ENCODE measurements at regions not wholly inside any gene's neighbourhood (a gene's known extent, or its start where the extent isn't known, plus 50 kb on each side); places are given as distances from the start of the nearest gene placed in this dataset.
"Not testable (repeated sequence)": the region's sequence is repeated elsewhere in the genome, so short reads cannot be mapped to it uniquely, and the experiment has no call there.

DNA sequence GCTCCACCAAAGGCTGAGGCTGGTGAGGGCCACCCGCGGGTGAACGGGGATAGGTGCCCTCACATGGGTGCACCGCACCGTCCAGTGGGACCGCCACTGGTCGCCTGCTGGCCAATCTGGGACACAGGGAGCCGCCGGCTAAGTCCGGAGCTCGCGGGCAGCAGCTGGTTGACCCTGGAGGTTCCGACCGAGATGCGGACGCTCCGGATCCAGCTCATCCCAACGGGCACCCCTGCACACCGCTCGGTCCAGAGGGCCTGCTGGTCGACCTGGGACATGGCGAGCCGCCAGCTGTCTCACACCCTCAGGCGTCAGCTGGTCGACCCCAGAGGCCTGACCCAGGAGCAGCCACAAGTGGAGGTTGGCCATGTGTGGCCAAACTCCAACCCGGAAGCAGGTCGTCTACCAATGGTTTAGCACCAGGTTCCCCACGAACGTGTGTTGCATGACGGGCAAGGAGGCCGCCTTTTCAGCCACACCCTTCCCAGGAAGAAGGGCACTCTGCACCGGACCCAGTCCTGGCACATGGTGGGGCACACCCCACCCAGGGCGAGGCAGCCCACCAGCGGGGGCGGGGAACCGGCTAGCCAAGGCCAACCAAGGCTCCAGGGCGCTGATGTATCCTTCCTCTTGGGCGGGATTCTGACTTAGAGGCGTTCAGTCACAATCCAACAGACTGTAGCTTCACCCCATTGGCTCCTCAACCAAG is 746.0 kb upstream of the DEFB115 start:
- TF ChIP-seq, protein P1, sequence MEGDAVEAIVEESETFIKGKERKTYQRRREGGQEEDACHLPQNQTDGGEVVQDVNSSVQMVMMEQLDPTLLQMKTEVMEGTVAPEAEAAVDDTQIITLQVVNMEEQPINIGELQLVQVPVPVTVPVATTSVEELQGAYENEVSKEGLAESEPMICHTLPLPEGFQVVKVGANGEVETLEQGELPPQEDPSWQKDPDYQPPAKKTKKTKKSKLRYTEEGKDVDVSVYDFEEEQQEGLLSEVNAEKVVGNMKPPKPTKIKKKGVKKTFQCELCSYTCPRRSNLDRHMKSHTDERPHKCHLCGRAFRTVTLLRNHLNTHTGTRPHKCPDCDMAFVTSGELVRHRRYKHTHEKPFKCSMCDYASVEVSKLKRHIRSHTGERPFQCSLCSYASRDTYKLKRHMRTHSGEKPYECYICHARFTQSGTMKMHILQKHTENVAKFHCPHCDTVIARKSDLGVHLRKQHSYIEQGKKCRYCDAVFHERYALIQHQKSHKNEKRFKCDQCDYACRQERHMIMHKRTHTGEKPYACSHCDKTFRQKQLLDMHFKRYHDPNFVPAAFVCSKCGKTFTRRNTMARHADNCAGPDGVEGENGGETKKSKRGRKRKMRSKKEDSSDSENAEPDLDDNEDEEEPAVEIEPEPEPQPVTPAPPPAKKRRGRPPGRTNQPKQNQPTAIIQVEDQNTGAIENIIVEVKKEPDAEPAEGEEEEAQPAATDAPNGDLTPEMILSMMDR (IDR thresholded peaks at IDR 0.05; ENCODE audit: borderline replicate concordance, control extremely low read depth, extremely low read depth, insufficient read depth, missing control alignments) = no peak
- in situ Hi-C loops (cut with MboI; ENCODE audit: low sequenced_read_pairs, unreplicated experiment) = no loop called here
- DNase-seq (ENCODE audit: low spot score) = no peak

DNA sequence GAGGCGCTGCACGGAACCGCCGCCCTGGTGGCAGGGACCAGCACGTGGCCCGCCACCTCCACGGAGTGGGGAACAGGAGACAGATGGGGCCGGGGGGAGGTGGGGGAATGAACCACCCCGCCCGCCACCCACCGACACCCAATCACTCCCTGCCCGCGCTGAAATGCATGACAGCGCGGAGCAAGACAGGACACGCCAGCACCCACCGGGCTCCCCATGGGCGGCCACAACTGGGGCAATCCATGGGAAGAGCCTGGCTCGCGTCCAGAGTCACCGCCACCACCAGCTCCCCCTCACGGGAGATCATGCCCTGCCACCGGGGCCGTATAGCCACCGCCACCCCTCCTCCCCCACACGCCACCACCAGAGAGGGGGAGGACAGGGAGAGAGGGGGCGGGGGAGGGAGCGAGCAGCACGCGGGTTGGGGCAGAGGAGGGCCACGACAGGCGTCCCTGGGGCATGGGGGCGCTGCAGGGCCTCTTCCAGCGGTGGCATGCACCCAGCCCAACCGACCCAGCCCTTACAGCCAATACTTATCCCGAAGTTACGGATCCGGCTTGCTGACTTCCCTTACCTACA is 744.3 kb upstream of the DEFB115 start:
- TF ChIP-seq, protein P1 (IDR thresholded peaks at IDR 0.05; ENCODE audit: borderline replicate concordance, control extremely low read depth, extremely low read depth, insufficient read depth, missing control alignments) = no peak
- no peak for DNase-seq (ENCODE audit: low spot score)
- in situ Hi-C loops (cut with MboI; ENCODE audit: low sequenced_read_pairs, unreplicated experiment) = no loop called here

GRCh38 chr20:30515915-30516314 is 741.5 kb upstream of the DEFB115 start:
- in situ Hi-C loops (cut with MboI; ENCODE audit: low sequenced_read_pairs, unreplicated experiment); DNase-seq (ENCODE audit: low spot score): not testable (repeated sequence)

- DNase-seq (ENCODE audit: low spot score); in situ Hi-C loops (cut with MboI; ENCODE audit: low sequenced_read_pairs, unreplicated experiment): not testable (repeated sequence)
Measured at GRCh38 chr20:30518906-30519305, 738.6 kb upstream of the DEFB115 start.

- in situ Hi-C loops (cut with MboI; ENCODE audit: low sequenced_read_pairs, unreplicated experiment); DNase-seq (ENCODE audit: low spot score): not testable (repeated sequence)
Measured at GRCh38 chr20:30521686-30522415, 735.6 kb upstream of the DEFB115 start.

- in situ Hi-C loops (cut with MboI; ENCODE audit: low sequenced_read_pairs, unreplicated experiment); DNase-seq (ENCODE audit: low spot score): not testable (repeated sequence)
Measured at GRCh38 chr20:30524155-30524554, 733.3 kb upstream of the DEFB115 start.

DNA sequence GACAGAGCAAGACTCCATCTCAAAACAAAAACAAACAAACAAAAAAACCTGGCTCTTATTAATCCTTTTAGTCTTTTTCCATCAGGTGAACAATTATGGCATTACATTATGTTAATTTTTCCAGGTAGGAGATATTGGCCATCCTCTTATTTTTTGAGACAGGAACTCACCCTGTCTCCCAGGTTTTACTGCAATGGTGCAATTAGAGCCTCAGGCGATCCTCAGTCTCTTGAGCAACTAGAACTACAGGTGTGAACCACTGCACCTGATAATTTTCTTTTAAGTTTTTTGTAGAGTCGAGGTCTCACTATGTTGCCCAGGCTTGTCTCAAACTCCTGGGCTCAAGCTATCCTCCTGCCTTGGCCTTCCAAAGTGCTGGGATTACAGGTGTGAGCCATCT is 732.7 kb upstream of the DEFB115 start:
- DNase-seq (ENCODE audit: low spot score); in situ Hi-C loops (cut with MboI; ENCODE audit: low sequenced_read_pairs, unreplicated experiment): not testable (repeated sequence)

- DNase-seq (ENCODE audit: low spot score); in situ Hi-C loops (cut with MboI; ENCODE audit: low sequenced_read_pairs, unreplicated experiment): not testable (repeated sequence)
Measured at GRCh38 chr20:30533653-30534052, 723.8 kb upstream of the DEFB115 start.

GRCh38 chr20:30537459-30537858 is 720.0 kb upstream of the DEFB115 start:
- DNase-seq (ENCODE audit: low spot score); in situ Hi-C loops (cut with MboI; ENCODE audit: low sequenced_read_pairs, unreplicated experiment): not testable (repeated sequence)

DNA sequence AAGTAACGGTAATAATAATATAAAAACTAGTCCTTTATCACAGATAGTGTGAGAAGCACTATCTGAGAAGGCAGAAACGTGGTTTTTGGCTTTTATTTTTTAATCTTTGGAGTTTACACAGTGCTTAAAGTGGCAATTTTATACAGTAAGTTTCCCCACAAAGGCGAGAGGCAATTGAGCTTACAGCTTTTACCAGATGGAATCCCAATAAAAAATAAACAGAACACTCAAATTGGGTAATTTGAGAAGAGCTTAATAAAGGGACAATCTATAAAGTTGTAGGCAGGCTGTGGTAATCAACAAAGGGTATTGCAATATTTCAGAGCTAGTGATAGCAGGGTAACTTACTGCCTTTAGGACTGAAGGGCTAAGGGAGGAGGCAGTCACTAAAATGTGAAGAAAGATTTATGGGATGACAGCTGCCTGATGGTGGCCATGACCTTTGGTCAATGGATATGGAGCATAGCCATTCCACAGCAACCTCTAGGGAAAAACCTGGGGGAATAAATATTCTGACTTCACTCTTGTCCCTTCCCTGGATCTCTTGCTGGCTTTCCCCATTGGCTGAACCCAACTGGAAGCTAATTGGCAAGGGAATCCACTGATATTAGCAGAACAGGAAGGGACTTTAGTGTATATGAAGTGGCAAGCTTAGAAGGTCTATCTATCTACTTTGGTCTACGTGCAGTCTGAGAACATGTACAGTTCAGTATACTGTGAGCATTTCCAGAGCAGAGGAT is 717.0 kb upstream of the DEFB115 start:
- in situ Hi-C loops (cut with MboI; ENCODE audit: low sequenced_read_pairs, unreplicated experiment); DNase-seq (ENCODE audit: low spot score): not testable (repeated sequence)

GRCh38 chr20:30551236-30551635 is 706.2 kb upstream of the DEFB115 start:
- DNase-seq (ENCODE audit: low spot score); in situ Hi-C loops (cut with MboI; ENCODE audit: low sequenced_read_pairs, unreplicated experiment): not testable (repeated sequence)

DNA sequence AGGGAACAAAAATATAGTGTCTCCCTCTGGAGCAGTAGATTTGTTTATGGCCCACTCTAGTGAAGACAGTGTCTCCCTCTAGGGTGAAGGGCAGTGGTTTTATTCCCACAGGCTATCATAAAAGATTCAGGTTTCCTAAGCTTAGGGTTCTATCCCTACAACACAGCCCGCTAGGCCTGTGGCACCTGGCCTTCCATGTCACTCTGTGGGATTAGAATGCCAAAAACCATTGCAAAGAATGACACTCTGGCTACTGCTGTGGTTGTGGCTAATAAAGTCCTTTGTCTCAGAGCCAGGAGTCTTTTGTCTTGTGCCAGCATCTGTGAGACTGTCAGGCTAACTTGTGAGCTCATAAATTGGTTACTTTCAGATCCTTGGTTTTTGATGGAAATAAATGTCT is 700.7 kb upstream of the DEFB115 start:
- in situ Hi-C loops (cut with MboI; ENCODE audit: low sequenced_read_pairs, unreplicated experiment); DNase-seq (ENCODE audit: low spot score): not testable (repeated sequence)

GRCh38 chr20:30565086-30565485 is 692.4 kb upstream of the DEFB115 start:
- in situ Hi-C loops (cut with MboI; ENCODE audit: low sequenced_read_pairs, unreplicated experiment) = not testable (repeated sequence)

GRCh38 chr20:30569867-30570266 is 687.6 kb upstream of the DEFB115 start:
- in situ Hi-C loops (cut with MboI; ENCODE audit: low sequenced_read_pairs, unreplicated experiment); DNase-seq (ENCODE audit: low spot score): not testable (repeated sequence)

More at GRCh38 chr20:30565086-30565485, 692.4 kb upstream of the DEFB115 start:
- DNase-seq (ENCODE audit: low spot score) = not testable (repeated sequence)

- DNase-seq (ENCODE audit: low spot score); in situ Hi-C loops (cut with MboI; ENCODE audit: low sequenced_read_pairs, unreplicated experiment): not testable (repeated sequence)
Measured at GRCh38 chr20:30570622-30571021, 686.8 kb upstream of the DEFB115 start.
